ENCODE measurements at regions not wholly inside any gene's neighbourhood (a gene's known extent, or its start where the extent isn't known, plus 50 kb on each side); places are given as distances from the start of the nearest gene placed in this dataset.

- no peaks in the 10 kb centered on the region for H3K36me3 ChIP-seq
- no peaks in the 10 kb centered on the region for H3K4me1 ChIP-seq
- H3K27me3 ChIP-seq = no peaks in the 10 kb centered on the region
- DNase-seq (no peak), ATAC-seq (no peak)
- H3K4me3 ChIP-seq = no peak overlapping the region
- no peak overlapping the region for H3K27ac ChIP-seq
- H3K9me3 ChIP-seq = no peaks in the 10 kb centered on the region
- TF ChIP-seq, protein P1, sequence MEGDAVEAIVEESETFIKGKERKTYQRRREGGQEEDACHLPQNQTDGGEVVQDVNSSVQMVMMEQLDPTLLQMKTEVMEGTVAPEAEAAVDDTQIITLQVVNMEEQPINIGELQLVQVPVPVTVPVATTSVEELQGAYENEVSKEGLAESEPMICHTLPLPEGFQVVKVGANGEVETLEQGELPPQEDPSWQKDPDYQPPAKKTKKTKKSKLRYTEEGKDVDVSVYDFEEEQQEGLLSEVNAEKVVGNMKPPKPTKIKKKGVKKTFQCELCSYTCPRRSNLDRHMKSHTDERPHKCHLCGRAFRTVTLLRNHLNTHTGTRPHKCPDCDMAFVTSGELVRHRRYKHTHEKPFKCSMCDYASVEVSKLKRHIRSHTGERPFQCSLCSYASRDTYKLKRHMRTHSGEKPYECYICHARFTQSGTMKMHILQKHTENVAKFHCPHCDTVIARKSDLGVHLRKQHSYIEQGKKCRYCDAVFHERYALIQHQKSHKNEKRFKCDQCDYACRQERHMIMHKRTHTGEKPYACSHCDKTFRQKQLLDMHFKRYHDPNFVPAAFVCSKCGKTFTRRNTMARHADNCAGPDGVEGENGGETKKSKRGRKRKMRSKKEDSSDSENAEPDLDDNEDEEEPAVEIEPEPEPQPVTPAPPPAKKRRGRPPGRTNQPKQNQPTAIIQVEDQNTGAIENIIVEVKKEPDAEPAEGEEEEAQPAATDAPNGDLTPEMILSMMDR (IDR thresholded peaks at IDR 0.05) = no peak
- intact Hi-C loops (cut with DNase I) = no loop called here
Observed at GRCh38 chr16:64292953-64293352, 828.9 kb downstream of the CDH11 start.

- no peak for ATAC-seq
- Histone ChIP-seq H3K4me1 (no peaks in the 10 kb centered on the region), H3K9me3 (no peaks in the 10 kb centered on the region), H3K27ac (no peak overlapping the region), H3K27me3 (no peaks in the 10 kb centered on the region), H3K4me3 (no peak overlapping the region), H3K36me3 (no peaks in the 10 kb centered on the region)
- TF ChIP-seq, protein P1 (IDR thresholded peaks at IDR 0.05) = no peak
- intact Hi-C loops (cut with DNase I) = no loop called here
- DNase-seq = no peak
Observed at GRCh38 chr16:64292161-64292560, 829.7 kb downstream of the CDH11 start.

- TF ChIP-seq, protein P1 (IDR thresholded peaks at IDR 0.05) = no peak
- ATAC-seq = no peak
- no peak for DNase-seq
- Histone ChIP-seq H3K4me3 (no peak overlapping the region), H3K27ac (no peak overlapping the region), H3K27me3 (no peaks in the 10 kb centered on the region), H3K4me1 (no peaks in the 10 kb centered on the region), H3K36me3 (no peaks in the 10 kb centered on the region), H3K9me3 (no peaks in the 10 kb centered on the region)
- intact Hi-C loops (cut with DNase I) = no loop called here
Observed at GRCh38 chr16:64290461-64290860, 831.4 kb downstream of the CDH11 start.

DNA sequence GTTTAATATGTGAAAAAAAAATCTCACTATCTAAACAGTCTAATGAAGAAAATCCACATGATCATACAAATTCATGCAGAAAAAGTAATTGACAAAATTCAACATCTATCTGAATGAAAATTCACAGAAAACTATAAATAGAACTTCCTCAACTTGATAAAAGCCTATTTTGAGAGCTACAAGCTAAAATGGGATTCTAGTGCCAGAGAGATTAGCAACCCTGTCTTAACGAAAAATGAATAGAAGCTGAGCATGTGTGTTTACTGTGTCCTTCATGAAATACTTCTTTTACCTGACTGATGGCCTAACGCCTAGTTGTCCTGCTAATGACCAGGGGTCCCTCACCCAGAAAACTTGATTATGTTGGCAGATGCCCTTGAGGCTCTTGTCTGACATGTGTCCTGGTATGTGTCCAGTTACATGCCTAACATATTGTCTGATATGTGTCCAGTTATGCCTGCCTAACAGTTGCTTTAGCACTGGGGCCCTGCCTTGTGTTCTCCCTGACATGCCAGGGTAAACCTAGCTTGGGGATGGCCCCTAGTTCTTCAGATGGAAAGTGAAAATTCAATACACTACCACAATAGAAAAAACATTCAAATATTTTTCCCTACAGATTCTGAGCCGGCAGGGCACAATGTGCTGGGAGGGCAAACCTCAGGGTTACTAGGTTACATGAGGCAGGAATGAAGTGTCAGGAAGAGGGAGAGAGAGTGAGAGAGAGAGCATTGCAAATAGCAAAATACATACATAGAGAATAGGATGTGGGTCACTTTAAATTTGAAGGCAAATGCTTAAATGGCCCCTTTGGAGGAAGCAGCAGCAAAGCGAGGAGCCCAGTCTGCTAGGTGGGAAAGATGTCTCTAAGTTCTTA lies 834.0 kb downstream of the CDH11 start:
- Histone ChIP-seq H3K36me3 (no peaks in the 10 kb centered on the region), H3K27ac (no peak overlapping the region), H3K9me3 (no peaks in the 10 kb centered on the region), H3K4me1 (no peaks in the 10 kb centered on the region), H3K27me3 (no peaks in the 10 kb centered on the region), H3K4me3 (no peak overlapping the region)
- DNase-seq (no peak), ATAC-seq (no peak)
- intact Hi-C loops (cut with DNase I) = no loop called here
- TF ChIP-seq, protein P1 (IDR thresholded peaks at IDR 0.05) = no peak

GRCh38 chr16:64282181-64282580 lies 839.7 kb downstream of the CDH11 start:
- Histone ChIP-seq H3K27me3 (no peaks in the 10 kb centered on the region), H3K36me3 (no peaks in the 10 kb centered on the region), H3K9me3 (no peaks in the 10 kb centered on the region), H3K4me1 (no peaks in the 10 kb centered on the region), H3K27ac (no peak overlapping the region), H3K4me3 (no peak overlapping the region)
- intact Hi-C loops (cut with DNase I) = no loop called here
- ATAC-seq = no peak
- DNase-seq = no peak
- TF ChIP-seq, protein P1 (IDR thresholded peaks at IDR 0.05) = no peak

Data from upper lobe of right lung (tissue), 1 donor.